K562 (cell line): ENCODE measurements at regions not wholly inside any gene's neighbourhood (a gene's known extent, or its start where the extent isn't known, plus 50 kb on each side); places are given as distances from the start of the nearest gene placed in this dataset.

Experiments used
- ATAC-seq: fragments of 200-7000 bp; cut with Tn5 transposase; 3 replicates; pipeline ENCODE4 v1.9.1; 2020; ENCODE audit warnings: moderate library complexity
- BruUV-seq: library from RNA; stranded (reverse); fragments of 400-500 nt; replicated peaks from 2 replicates; lab custom pipeline; 2021; lab: Mats Ljungman, UMichigan
- CTCF ChIA-PET: fragments of 300-600 bp; formaldehyde crosslinking; extraction: SDS; loops from one replicate; lab custom pipeline; 2021; ENCODE audit warnings: low intra/inter-chr PET ratio; lab: Yijun Ruan, JAX
- POLR2A ChIA-PET: fragments of 300-600, 350-650 bp; sonication (Branson Sonifier 250); formaldehyde crosslinking; extraction: SDS; loops from one replicate; lab custom pipeline; 2021; ENCODE audit warnings: antibody characterized with exemption, inconsistent platforms; lab: Yijun Ruan, JAX
- DNase-seq, 4 experiments: peaks; one replicate each; pipeline versions ENCODE4 v3.0.0 to v3.0.0-alpha.2; 2011 to 2018; ENCODE audit warnings: low spot score in 3 of 4, mixed read lengths in 3 of 4; ENCODE audit errors: extremely low read depth in 1 of 4
- FAIRE-seq: peaks from 2 replicates; lab custom pipeline; 2011; peaks lifted over from hg19 to GRCh38; lab: Jason Lieb, UNC
- H2AFZ ChIP-seq: 2 replicates; pipeline ENCODE4 v1.6.0; 2011; ENCODE audit warnings: low read depth, low read length, control low read depth, inconsistent platforms
- H3K27ac ChIP-seq: fragments of 200-600 bp; 3 replicates; pipeline ENCODE4 v1.8.0; 2011; ENCODE audit warnings: low read depth, mild to moderate bottlenecking, control low read depth, inconsistent platforms, low read length, moderate library complexity, mixed read lengths; ENCODE audit errors: extremely low read depth
- H3K27me3 ChIP-seq, 2 experiments: fragments of 300-600 bp in 1 of 2; 2 replicates in 1 of 2; 3 replicates in 1 of 2; pipeline versions ENCODE4 v1.6.0 to v1.8.0; 2011; ENCODE audit warnings: inconsistent platforms in 2 of 2, low read length in 2 of 2, mild to moderate bottlenecking in 1 of 2, mixed read lengths in 1 of 2, moderate library complexity in 1 of 2; ENCODE audit not compliant: control insufficient read depth in 2 of 2, insufficient read depth in 2 of 2
- H3K36me3 ChIP-seq: fragments of 300-600 bp; 3 replicates; pipeline ENCODE4 v1.8.0; 2011; ENCODE audit warnings: mild to moderate bottlenecking, low read length, inconsistent platforms; ENCODE audit not compliant: control insufficient read depth, insufficient read depth
- H3K4me1 ChIP-seq, 2 experiments: fragments of 200-600 bp in 1 of 2; replicated peaks in 1 of 2; 2 replicates in 1 of 2; 3 replicates in 1 of 2; pipeline versions ENCODE4 v1.5.1 to v1.8.0; 2011; ENCODE audit warnings: inconsistent platforms in 2 of 2, low read length in 2 of 2, mild to moderate bottlenecking in 1 of 2, mixed read lengths in 1 of 2, moderate library complexity in 1 of 2; ENCODE audit not compliant: control insufficient read depth in 2 of 2, insufficient read depth in 2 of 2
- H3K4me2 ChIP-seq: 2 replicates; pipeline ENCODE4 v1.6.1; 2011; ENCODE audit warnings: low read length, control low read depth, inconsistent platforms, mixed read lengths; ENCODE audit not compliant: insufficient read depth
- H3K4me3 ChIP-seq: fragments of 200-600 bp; sonication (generic), shearing (Covaris generic); 2 replicates; pipeline ENCODE4 v1.5.1; 2016; ENCODE audit warnings: control low read depth, inconsistent platforms
- H3K79me2 ChIP-seq: fragments of 200-600 bp; 3 replicates; pipeline ENCODE4 v1.8.0; 2011; ENCODE audit warnings: low read length, inconsistent platforms; ENCODE audit not compliant: control insufficient read depth, insufficient read depth
- H3K9ac ChIP-seq, 2 experiments: 2 replicates each; pipeline versions ENCODE4 v1.6.0 to v1.6.1; 2011; ENCODE audit warnings: low read depth in 2 of 2, low read length in 2 of 2, control low read depth in 1 of 2, inconsistent platforms in 1 of 2, mild to moderate bottlenecking in 1 of 2, mixed read lengths in 1 of 2; ENCODE audit not compliant: insufficient read depth in 1 of 2
- H3K9me1 ChIP-seq: one replicate; pipeline ENCODE4 v1.6.0; 2011; ENCODE audit warnings: inconsistent platforms, mild to moderate bottlenecking, low read length, moderate library complexity; ENCODE audit not compliant: control insufficient read depth, insufficient read depth
- H3K9me3 ChIP-seq: replicated peaks from 2 replicates; pipeline ENCODE4 v1.5.1; 2011; ENCODE audit warnings: low read depth, low read length, inconsistent platforms; ENCODE audit not compliant: control insufficient read depth, insufficient read depth
- H4K20me1 ChIP-seq: replicated peaks from 2 replicates; pipeline ENCODE4 v1.6.1; 2011; ENCODE audit warnings: low read length, inconsistent platforms, mixed read lengths; ENCODE audit not compliant: control insufficient read depth, insufficient read depth
- CHD4 ChIP-seq: fragments of 200-600 bp; sonication (generic); IDR thresholded peaks from 3 replicates; pipeline ENCODE4 v1.6.1; 2012; ENCODE audit warnings: low read depth, mild to moderate bottlenecking, mixed read lengths, low read length, inconsistent platforms; ENCODE audit not compliant: insufficient read depth, insufficient replicate concordance, poor library complexity, severe bottlenecking
- GTF2F1 ChIP-seq: IDR thresholded peaks from 2 replicates; pipeline ENCODE4 v1.6.1; 2011; ENCODE audit warnings: low read depth, low read length, improper control_type of control experiment
- HCFC1 ChIP-seq: IDR thresholded peaks from 2 replicates; pipeline ENCODE4 v1.6.1; 2012; ENCODE audit warnings: low read depth, low read length, improper control_type of control experiment
- MAFG ChIP-seq: fragments of 450-650 bp; conservative IDR thresholded peaks from 2 replicates; pipeline ENCODE4 v1.6.1; 2016; ENCODE audit warnings: missing genetic modification characterization, missing compliant biosample characterization
- MCM2 ChIP-seq: fragments of 450-650 bp; IDR thresholded peaks from 2 replicates; pipeline ENCODE4 v1.6.1; 2017; ENCODE audit warnings: low read depth, mild to moderate bottlenecking
- XRCC3 ChIP-seq: fragments of 450-650 bp; IDR thresholded peaks from 2 replicates; pipeline ENCODE4 v1.6.1; 2017; ENCODE audit warnings: mild to moderate bottlenecking, moderate library complexity
- ZC3H4 ChIP-seq: sonication (generic); formaldehyde crosslinking; IDR thresholded peaks from 2 replicates; pipeline ENCODE4 v1.9.0; 2021; ENCODE audit warnings: missing genetic modification reagents, borderline replicate concordance
- ZNF311 ChIP-seq: fragments of 250-450 bp; sonication (Bioruptor Pico); IDR thresholded peaks from 2 replicates; pipeline ENCODE4 v1.4.0; 2020; ENCODE audit warnings: mild to moderate bottlenecking, moderate library complexity
- ZNF589 ChIP-seq: fragments of 200-800 bp; sonication (Bioruptor generic); IDR thresholded peaks from 2 replicates; pipeline ENCODE4 v1.6.1; 2016; ENCODE audit warnings: low read depth, missing genetic modification characterization, missing compliant biosample characterization
- ZNF75A ChIP-seq: fragments of 450-650 bp; formaldehyde crosslinking; IDR thresholded peaks from 2 replicates; pipeline ENCODE4 v1.4.0; 2020; ENCODE audit warnings: mild to moderate bottlenecking
- WGBS: fragments of 100-300 bp; shearing (Covaris generic); methylation state at CpG from one replicate; pipeline ENCODE4 v1.1.6; 2016; ENCODE audit warnings: low coverage, mixed read lengths; ENCODE audit not compliant: insufficient coverage; ENCODE audit errors: missing lambda C conversion rate; 5-methylcytosine and 5-hydroxymethylcytosine counted together
- in situ Hi-C: fragments of 300-500 bp; cut with MboI; formaldehyde crosslinking; loops from 4 replicates; pipeline ENCODE4 v1.15.0; 2018; ENCODE audit warnings: inconsistent platforms, mixed read lengths
- intact Hi-C: fragments of 100-400 bp; cut with micrococcal nuclease; formaldehyde crosslinking; loops from 2 replicates; pipeline ENCODE4 v1.14.2; 2022
- TF ChIP-seq, protein P1 (sequence below): fragments of 450-650 bp; IDR thresholded peaks from 2 replicates; pipeline ENCODE4 v1.6.1; 2016; ENCODE audit warnings: antibody characterized with exemption
- TF ChIP-seq, protein P2 (sequence below): fragments of 450-650 bp; IDR thresholded peaks from 2 replicates; pipeline ENCODE4 v1.6.1; 2017; ENCODE audit warnings: mild to moderate bottlenecking, moderate library complexity
- TF ChIP-seq, protein P3 (sequence below): fragments of 450-650 bp; IDR thresholded peaks from 2 replicates; pipeline ENCODE4 v1.6.1; 2017; ENCODE audit warnings: antibody characterized with exemption

DNA sequence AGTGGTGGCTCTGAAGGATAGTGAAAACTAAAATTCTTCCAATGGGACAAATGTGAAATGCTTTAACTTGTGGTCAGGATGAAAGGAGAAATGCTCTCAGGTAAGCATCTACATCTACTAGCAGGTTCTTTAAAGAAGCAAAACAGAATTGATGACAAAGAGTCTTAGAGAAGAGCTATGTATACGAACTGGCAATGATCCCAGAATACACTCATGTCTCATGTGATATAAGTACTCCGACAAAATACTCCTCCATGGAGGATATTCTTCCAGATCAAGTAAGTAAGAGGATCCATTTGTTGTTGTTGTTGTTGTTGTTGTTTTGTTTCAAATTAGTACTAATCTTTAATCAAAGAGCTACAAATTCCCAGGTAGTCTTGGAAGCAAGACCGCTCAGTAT is 174.0 kb upstream of the ATP1B1 start:
- BruUV-seq, result no TSS peak
- 2% methylated on average over 3 of the region's 3 CpGs for WGBS

More for the DNA sequence above, 174.0 kb upstream of the ATP1B1 start:
- no peaks in the 10 kb centered on the region for H3K27me3 ChIP-seq
- ATAC-seq (no peak), FAIRE-seq (no peak), DNase-seq (no peak)
- no peak overlapping the region for H3K9ac ChIP-seq
- no peak overlapping the region for H2AFZ ChIP-seq
- no peak for TF ChIP-seq MCM2
- TF ChIP-seq, protein P1, sequence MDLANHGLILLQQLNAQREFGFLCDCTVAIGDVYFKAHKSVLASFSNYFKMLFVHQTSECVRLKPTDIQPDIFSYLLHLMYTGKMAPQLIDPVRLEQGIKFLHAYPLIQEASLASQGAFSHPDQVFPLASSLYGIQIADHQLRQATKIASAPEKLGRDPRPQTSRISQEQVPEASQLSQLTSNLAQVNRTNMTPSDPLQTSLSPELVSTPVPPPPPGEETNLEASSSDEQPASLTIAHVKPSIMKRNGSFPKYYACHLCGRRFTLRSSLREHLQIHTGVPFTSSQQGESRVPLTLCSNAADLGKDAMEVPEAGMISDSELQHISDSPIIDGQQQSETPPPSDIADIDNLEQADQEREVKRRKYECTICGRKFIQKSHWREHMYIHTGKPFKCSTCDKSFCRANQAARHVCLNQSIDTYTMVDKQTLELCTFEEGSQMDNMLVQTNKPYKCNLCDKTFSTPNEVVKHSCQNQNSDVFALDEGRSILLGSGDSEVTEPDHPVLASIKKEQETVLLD, result no peak
- TF ChIP-seq, protein P2, sequence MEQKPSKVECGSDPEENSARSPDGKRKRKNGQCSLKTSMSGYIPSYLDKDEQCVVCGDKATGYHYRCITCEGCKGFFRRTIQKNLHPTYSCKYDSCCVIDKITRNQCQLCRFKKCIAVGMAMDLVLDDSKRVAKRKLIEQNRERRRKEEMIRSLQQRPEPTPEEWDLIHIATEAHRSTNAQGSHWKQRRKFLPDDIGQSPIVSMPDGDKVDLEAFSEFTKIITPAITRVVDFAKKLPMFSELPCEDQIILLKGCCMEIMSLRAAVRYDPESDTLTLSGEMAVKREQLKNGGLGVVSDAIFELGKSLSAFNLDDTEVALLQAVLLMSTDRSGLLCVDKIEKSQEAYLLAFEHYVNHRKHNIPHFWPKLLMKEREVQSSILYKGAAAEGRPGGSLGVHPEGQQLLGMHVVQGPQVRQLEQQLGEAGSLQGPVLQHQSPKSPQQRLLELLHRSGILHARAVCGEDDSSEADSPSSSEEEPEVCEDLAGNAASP, result no peak
- TF ChIP-seq GTF2F1, result no peak
- no peak for TF ChIP-seq CHD4
- no peak for TF ChIP-seq ZNF589 (CRISPR knock-in tag)
- TF ChIP-seq ZC3H4, result no peak
- TF ChIP-seq HCFC1, result no peak
- TF ChIP-seq, protein P3, sequence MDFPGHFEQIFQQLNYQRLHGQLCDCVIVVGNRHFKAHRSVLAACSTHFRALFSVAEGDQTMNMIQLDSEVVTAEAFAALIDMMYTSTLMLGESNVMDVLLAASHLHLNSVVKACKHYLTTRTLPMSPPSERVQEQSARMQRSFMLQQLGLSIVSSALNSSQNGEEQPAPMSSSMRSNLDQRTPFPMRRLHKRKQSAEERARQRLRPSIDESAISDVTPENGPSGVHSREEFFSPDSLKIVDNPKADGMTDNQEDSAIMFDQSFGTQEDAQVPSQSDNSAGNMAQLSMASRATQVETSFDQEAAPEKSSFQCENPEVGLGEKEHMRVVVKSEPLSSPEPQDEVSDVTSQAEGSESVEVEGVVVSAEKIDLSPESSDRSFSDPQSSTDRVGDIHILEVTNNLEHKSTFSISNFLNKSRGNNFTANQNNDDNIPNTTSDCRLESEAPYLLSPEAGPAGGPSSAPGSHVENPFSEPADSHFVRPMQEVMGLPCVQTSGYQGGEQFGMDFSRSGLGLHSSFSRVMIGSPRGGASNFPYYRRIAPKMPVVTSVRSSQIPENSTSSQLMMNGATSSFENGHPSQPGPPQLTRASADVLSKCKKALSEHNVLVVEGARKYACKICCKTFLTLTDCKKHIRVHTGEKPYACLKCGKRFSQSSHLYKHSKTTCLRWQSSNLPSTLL, result no peak
- TF ChIP-seq MAFG, result no peak
- no peak for TF ChIP-seq XRCC3
- TF ChIP-seq ZNF311 (CRISPR knock-in tag), result no peak
- no peak for TF ChIP-seq ZNF75A
- POLR2A ChIA-PET, result no interaction called here
- no peaks in the 10 kb centered on the region for H3K9me1 ChIP-seq
- intact Hi-C loops (no loop called here), in situ Hi-C loops (no loop called here)
- H3K79me2 ChIP-seq, result no peaks in the 10 kb centered on the region
- no peak overlapping the region for H3K27ac ChIP-seq
- no peaks in the 10 kb centered on the region for H3K9me3 ChIP-seq
- H3K4me2 ChIP-seq, result no peak overlapping the region
- CTCF ChIA-PET, result no interaction called here
- no peak overlapping the region for H3K4me3 ChIP-seq
- no peaks in the 10 kb centered on the region for H3K36me3 ChIP-seq
- H4K20me1 ChIP-seq, result no peaks in the 10 kb centered on the region
- no peaks in the 10 kb centered on the region for H3K4me1 ChIP-seq
